NCI-H2029 (cell line): ENCODE measurements at regions not wholly inside any gene's neighbourhood (a gene's known extent, or its start where the extent isn't known, plus 50 kb on each side); places are given as distances from the start of the nearest gene placed in this dataset.

Experiments
- DNase-seq: peaks from one replicate; lab custom pipeline; 2025; lab: John Stamatoyannopoulos, UW

- no peak for DNase-seq
Observed at GRCh38 chr7:41038211-41038610, 664.7 kb downstream of the INHBA start.

DNA sequence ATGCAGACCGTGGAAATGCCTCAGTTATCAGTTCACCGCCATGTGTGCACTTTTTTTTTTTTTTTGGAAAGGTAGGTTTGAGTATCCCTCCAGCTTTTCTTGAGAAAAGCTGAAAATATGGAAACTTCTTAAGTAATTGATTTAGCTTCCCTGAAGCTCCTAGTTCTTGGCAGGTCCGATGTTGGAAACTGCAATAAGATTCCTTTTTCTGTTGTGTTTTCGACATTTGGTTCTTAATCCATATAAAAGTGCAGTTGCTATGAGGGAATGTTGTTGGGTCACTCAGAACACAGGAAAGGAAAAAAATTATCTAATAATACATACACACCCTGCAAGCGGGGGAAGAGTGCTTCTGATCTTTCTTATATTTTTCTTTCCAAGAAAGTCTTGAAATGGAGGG is 665.2 kb downstream of the INHBA start:
- DNase-seq, result no peak

GRCh38 chr7:41035794-41036193 is 667.1 kb downstream of the INHBA start:
- DNase-seq, result no peak

- DNase-seq, result no peak
Observed at GRCh38 chr7:41033500-41033899, 669.4 kb downstream of the INHBA start.

GRCh38 chr7:41030673-41031072 is 672.2 kb downstream of the INHBA start:
- DNase-seq, result no peak

GRCh38 chr7:41029072-41029499 is 673.8 kb downstream of the INHBA start:
- DNase-seq, result no peak

DNA sequence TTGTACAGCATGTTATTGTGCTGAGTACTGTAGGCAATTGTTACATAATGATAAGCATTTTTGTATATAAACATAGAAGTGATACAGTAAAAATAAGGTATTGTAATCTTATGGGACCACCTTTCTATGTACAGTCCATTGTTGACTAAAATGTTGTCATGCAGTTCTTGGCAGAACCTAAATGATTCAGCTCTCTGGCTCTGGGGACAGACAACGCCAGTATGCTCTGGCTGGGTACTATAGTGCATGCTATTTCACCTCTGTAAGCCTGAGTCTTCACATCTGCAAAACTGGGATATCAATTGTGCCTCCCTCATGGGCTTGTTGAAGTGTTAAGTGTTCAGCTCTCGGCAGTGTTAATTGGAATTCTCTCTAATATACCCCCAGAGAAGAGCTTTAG is 674.3 kb downstream of the INHBA start:
- no peak for DNase-seq

GRCh38 chr7:41027428-41028115 is 675.3 kb downstream of the INHBA start:
- DNase-seq, result no peak

DNA sequence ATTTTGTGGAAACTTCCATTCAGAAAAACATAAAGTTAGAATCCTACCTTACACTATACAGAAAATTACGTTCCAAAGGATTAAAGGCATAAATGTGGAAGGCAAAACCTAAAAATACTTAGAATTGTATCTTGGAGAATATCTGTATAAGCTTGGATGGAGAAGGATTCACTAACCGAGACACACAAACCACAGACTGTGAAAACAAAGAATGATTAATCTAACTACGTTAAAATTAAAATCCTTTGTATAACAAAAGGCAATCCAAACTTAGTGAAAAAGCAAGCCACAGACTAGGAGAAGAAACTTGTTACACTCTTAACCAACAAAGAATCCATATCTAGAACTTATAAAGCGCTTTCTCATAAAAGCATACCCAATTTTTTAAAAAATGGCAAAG is 678.8 kb downstream of the INHBA start:
- DNase-seq, result no peak

DNA sequence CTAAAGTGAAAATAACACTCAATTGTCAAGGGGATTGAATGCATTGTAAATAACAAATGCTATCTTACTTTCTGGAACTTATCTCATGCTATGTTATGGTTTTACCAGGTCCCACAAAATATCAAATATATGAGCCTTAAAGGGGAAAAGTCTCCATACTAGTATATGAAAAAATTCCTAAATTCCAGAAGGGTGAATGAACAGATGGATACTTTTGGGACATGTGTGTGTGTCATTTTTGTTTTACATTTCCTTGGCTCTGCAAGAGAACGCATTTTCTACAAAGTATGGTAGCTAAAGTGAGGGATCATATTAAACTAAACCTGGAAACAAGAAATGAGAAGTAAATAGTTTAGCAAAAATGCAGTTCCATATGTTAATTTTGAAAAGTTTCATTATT is 682.8 kb downstream of the INHBA start:
- no peak for DNase-seq

- no peak for DNase-seq
Observed at GRCh38 chr7:41013117-41013516, 689.8 kb downstream of the INHBA start.

GRCh38 chr7:41012041-41012440 is 690.8 kb downstream of the INHBA start:
- DNase-seq, result no peak

GRCh38 chr7:41010967-41011366 is 691.9 kb downstream of the INHBA start:
- DNase-seq, result no peak

DNA sequence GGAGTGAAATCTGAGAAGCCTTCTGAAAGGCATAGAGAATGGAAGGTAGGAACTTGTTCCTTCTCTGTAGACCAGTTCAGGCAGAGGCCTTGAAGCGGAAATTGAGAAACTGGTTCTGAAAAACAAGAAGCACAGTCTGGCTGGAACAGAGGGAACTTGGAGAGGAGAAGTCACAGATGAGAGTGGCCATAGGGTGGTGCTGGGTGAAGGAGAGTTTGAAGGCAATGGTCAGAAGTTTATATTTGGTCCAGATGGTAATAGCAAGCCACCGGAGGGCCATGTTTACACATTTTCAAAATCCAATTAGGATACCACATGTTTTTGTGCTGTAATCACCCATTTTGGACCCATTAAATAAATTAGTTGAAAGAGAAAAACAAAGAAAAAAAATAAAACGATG is 692.5 kb downstream of the INHBA start:
- no peak for DNase-seq

GRCh38 chr7:41007811-41008210 is 695.1 kb downstream of the INHBA start:
- DNase-seq, result no peak

DNA sequence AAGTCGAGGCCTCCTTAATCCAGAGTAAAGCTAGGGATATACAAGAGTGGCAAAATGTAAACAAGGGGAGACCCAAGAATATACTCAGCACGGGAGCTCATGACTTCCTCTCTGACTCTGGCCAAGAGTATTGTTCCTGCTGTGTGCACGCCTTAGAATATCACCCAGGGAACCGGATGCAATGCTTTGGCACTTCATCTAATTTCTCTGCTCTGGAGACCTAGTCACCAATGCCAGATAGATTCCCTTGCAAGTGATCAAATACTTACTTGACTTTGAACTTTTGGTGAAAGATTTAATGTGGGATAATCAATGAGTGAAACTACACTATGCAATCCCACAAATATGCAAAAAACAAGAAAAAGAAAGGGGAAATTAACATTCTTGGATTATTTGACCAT is 695.5 kb downstream of the INHBA start:
- no peak for DNase-seq

DNA sequence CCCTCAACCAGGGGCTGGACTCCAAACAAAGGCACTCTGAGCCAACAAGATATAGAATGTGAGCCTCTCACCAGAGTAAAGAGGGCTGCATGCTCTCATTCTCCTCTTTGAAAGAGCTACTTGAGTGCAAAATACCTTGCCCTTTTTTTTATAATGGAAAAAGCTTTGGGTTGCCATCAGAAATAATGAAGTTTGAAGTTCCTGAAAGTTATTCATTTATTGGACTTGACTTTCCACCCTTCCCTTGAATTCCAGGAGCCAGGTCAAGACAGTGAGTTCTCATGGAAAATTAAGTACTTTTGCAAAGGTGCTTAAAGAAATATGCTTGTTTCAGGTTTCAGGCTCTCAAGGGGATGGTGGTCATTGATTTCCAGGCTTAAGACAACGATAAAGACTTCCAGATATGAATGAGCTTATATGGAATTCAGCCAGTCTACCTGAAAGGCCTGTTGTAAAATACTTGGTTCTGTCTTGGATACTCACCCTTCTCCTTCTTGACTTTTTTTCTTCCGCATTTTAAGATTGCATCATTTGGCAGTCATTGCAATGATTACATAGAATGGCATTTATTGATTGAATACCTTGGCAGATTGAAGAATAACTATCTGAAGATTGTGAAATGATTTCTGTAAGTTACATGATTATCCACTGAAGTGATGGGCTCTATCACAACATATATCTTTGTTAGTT is 696.4 kb downstream of the INHBA start:
- DNase-seq, result no peak

DNA sequence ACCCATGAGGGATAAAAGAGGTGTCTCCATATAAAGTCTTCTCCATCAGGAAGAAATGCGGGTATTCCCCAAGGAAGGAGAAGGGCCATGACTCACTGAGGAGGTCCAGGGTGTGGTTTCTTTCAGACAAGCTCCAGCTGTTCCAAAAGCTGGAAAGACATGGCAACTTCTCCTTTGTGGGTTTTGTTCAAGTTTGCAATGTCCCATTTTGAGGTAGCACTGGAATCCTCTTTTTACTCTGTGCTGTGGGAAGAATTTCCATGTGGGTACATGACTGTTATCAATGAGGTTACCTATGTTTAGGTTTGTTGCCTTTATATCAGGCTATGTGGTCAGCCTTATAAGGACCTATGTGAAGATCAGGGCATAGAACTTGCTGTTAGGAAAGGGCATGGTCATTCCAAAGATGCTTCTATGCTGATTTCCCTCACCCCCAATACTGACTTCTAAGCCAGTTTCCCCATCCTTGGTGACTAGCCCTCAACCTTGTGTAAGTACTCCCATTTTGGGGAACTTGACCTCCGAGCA is 697.5 kb downstream of the INHBA start:
- no peak for DNase-seq

GRCh38 chr7:41003977-41004376 is 698.9 kb downstream of the INHBA start:
- DNase-seq, result no peak

DNA sequence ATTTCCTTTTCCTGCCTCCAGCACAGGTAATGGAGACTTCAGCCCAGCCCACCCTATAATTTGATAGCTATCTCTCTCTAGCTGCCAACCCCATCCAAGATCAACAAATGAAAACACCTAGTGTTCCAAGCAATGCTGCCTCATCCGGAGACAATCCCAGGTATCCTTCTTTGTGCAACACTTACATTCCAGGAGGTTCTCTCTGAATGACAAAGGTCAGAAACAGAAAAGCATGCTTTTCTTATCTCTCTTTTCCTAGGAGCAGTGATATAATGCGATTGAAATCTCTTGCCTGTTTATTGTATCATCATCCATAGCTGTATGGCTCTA is 699.3 kb downstream of the INHBA start:
- DNase-seq, result no peak

GRCh38 chr7:41002741-41003610 is 699.9 kb downstream of the INHBA start:
- DNase-seq, result peak; percentile 18

DNA sequence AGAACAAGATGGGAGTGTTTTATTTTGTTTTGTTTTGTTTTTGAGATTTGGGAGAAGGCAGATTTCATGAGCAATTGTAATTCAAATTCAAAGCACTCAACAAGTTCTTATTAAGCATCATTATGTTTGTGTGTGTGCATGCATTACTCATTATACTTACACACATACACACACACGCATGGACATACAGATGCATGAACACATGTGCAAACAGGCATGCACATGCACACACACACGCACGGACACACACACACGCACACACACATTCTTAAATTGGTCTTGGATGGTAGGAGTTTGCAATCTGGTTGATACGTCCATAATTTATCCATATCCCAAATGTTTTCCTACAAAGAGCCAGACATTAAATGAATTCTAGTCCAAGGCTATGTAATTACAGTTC is 702.8 kb downstream of the INHBA start:
- no peak for DNase-seq

DNA sequence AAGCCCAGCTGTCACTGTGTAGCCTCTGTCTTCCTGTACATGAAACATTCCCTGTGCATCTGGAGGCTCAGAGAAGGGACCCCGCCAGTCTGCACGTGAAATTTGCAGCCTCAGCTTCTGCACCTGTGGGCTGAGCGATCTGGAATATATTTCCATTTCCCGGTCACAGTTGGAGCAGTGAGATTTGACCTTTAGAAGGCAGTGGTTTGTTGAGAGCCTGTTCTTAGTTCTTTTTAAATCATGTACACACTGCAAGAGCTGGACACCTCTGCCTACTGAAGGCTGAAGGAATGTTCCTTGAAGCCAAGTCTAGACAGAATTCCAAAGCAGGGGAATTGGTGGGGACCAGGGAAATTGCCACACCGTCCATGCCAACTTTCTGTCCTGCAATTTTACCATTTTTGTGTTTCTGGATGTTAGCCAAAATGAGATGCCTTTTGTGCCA is 706.6 kb downstream of the INHBA start:
- no peak for DNase-seq
